ENCODE measurements at regions not wholly inside any gene's neighbourhood (a gene's known extent, or its start where the extent isn't known, plus 50 kb on each side); places are given as distances from the start of the nearest gene placed in this dataset.
"Not testable (repeated sequence)": the region's sequence is repeated elsewhere in the genome, so short reads cannot be mapped to it uniquely, and the experiment has no call there.

- DNase-seq (ENCODE audit: low spot score) = no peak
These were observed 379.7 kb downstream of the OLFM4 start for GRCh38 chr13:53408306-53408705.

GRCh38 chr13:53408847-53409568 lies 380.4 kb downstream of the OLFM4 start:
- DNase-seq (ENCODE audit: low spot score) = no peak

GRCh38 chr13:53411463-53411862 lies 382.9 kb downstream of the OLFM4 start:
- no peak for DNase-seq (ENCODE audit: low spot score)

GRCh38 chr13:53415135-53415534 lies 386.5 kb downstream of the OLFM4 start:
- DNase-seq (ENCODE audit: low spot score) = no peak

GRCh38 chr13:53417601-53418000 lies 389.0 kb downstream of the OLFM4 start:
- DNase-seq (ENCODE audit: low spot score) = no peak

GRCh38 chr13:53422415-53422814 lies 393.8 kb downstream of the OLFM4 start:
- no peak for DNase-seq (ENCODE audit: low spot score)

GRCh38 chr13:53436396-53436795 lies 407.8 kb downstream of the OLFM4 start:
- DNase-seq (ENCODE audit: low spot score) = no peak

- no peak for DNase-seq (ENCODE audit: low spot score)
These were observed 411.0 kb downstream of the OLFM4 start for GRCh38 chr13:53439439-53440225.

GRCh38 chr13:53442979-53443378 lies 414.4 kb downstream of the OLFM4 start:
- no peak for DNase-seq (ENCODE audit: low spot score)

GRCh38 chr13:53445686-53446085 lies 417.1 kb downstream of the OLFM4 start:
- no peak for DNase-seq (ENCODE audit: low spot score)

GRCh38 chr13:53447456-53447855 lies 418.8 kb downstream of the OLFM4 start:
- DNase-seq (ENCODE audit: low spot score) = no peak

GRCh38 chr13:53447863-53448262 lies 419.2 kb downstream of the OLFM4 start:
- no peak for DNase-seq (ENCODE audit: low spot score)

GRCh38 chr13:53452263-53452808 lies 423.7 kb downstream of the OLFM4 start:
- not testable (repeated sequence) for DNase-seq (ENCODE audit: low spot score)

GRCh38 chr13:53460796-53461195 lies 432.2 kb downstream of the OLFM4 start:
- DNase-seq (ENCODE audit: low spot score) = no peak

GRCh38 chr13:53463106-53463505 lies 434.5 kb downstream of the OLFM4 start:
- DNase-seq (ENCODE audit: low spot score) = no peak

GRCh38 chr13:53466576-53466975 lies 438.0 kb downstream of the OLFM4 start:
- DNase-seq (ENCODE audit: low spot score) = no peak

- DNase-seq (ENCODE audit: low spot score) = no peak
These were observed 444.8 kb downstream of the OLFM4 start for GRCh38 chr13:53473397-53473796.

- DNase-seq (ENCODE audit: low spot score) = no peak
These were observed 446.3 kb downstream of the OLFM4 start for GRCh38 chr13:53474878-53475277.

GRCh38 chr13:53490752-53491151 lies 462.1 kb downstream of the OLFM4 start:
- DNase-seq (ENCODE audit: low spot score) = no peak

- DNase-seq (ENCODE audit: low spot score) = no peak
These were observed 465.8 kb downstream of the OLFM4 start for GRCh38 chr13:53494406-53494805.

- no peak for DNase-seq (ENCODE audit: low spot score)
These were observed 471.0 kb downstream of the OLFM4 start for GRCh38 chr13:53499576-53500133.

GRCh38 chr13:53501387-53501786 lies 472.8 kb downstream of the OLFM4 start:
- no peak for DNase-seq (ENCODE audit: low spot score)

- no peak for DNase-seq (ENCODE audit: low spot score)
These were observed 479.1 kb downstream of the OLFM4 start for GRCh38 chr13:53507741-53508140.

Data from COLO829 (cell line).